HG02588 (cell line): ENCODE measurements at regions not wholly inside any gene's neighbourhood (a gene's known extent, or its start where the extent isn't known, plus 50 kb on each side); places are given as distances from the start of the nearest gene placed in this dataset.

Experiments
- ATAC-seq: cut with Tn5 transposase; IDR thresholded peaks from one replicate; pipeline ENCODE4 v1.9.1; 2021; ENCODE audit warnings: mild to moderate bottlenecking, moderate library complexity; ENCODE audit not compliant: unreplicated experiment

DNA sequence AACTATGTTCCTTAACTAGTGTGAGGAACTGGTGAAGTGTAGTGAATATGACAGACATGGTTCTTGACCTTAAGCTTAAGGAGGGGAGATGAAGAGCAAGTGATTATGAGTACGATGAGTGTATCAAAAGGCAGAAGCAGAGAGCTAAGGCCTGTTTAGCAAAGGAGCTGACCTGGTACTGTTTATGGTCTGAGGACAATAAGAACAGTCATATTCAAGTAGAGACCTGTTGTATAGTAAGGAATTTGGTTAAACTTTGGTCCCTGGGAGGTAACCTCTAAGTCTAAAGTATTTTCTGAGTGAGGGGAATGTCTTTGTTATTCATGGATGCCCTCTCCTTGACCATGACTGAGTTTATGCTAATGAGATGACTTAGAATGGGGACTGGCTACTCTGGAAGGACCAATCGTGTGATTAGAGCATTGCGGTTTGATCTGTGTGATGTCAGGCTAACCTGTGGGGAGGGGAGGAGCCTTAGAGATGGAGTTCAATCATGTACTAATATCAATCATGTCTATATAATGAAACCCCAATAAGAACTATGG lies 389.3 kb downstream of the BMP4 start:
- no peak for ATAC-seq

- no peak for ATAC-seq
Observed at GRCh38 chr14:53564870-53565269, 391.8 kb downstream of the BMP4 start.

GRCh38 chr14:53563628-53564027 lies 393.0 kb downstream of the BMP4 start:
- ATAC-seq: no peak

GRCh38 chr14:53553221-53553620 lies 400.1 kb upstream of the DDHD1 start:
- no peak for ATAC-seq

DNA sequence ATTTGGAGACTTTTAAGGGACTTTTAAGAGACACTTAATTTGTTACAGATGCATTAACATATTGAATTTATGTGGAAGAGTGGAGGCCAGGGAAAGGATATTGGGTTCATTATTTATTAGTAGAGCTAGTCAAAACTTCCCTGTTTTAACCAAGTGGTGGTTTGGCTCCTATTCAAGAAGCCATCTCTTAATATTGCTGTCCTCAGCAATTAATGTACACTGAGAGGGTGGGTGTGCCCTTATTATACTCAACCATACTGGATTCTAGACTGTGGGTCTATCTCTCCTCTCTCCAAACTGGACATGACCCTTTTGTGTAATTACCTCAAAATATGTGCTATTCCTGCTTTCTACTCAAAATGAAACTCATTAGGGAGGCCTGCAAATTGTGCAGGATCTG lies 398.7 kb upstream of the DDHD1 start:
- no peak for ATAC-seq

- no peak for ATAC-seq
Observed at GRCh38 chr14:53550776-53551175, 397.7 kb upstream of the DDHD1 start.

DNA sequence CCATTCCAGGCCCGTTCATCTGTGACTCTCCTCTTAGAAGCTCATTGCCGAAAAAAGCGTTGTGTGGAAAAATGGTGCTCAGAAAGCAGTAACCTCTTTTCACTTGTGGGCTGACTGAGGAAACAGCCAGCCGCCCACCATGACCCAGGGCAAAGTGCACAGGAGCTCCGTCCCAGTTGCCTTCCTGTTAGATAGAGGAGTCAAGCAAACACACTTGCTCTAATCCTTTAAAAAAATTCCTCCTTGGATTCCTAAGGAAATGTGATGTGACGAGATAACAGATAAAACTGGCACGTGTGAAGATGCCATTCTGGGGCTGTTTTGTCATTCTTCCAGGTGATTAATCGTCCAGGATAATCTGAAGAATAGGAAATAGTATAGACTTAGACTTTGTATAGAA lies 396.8 kb upstream of the DDHD1 start:
- ATAC-seq: no peak

GRCh38 chr14:53547593-53547992 lies 394.5 kb upstream of the DDHD1 start:
- no peak for ATAC-seq

DNA sequence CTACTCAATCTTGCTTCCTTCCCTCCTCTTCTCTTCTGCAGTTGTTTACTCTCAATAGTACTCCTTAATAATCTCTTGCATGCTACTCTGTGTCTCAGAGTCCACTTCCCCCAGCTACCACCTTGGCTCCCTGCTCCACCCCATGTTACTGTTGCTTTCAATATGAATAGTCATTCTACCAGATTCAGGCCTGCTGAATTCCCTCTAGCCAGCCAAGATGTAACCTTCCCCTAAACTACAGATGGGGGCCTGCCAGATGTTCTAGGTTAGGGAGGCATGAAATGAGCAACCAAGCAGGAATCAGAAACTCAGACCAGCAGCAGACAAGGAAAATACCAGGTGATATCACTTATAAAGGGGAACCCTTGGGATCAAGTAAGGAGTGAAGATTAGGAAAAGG lies 392.1 kb upstream of the DDHD1 start:
- peak; percentile 85 for ATAC-seq

DNA sequence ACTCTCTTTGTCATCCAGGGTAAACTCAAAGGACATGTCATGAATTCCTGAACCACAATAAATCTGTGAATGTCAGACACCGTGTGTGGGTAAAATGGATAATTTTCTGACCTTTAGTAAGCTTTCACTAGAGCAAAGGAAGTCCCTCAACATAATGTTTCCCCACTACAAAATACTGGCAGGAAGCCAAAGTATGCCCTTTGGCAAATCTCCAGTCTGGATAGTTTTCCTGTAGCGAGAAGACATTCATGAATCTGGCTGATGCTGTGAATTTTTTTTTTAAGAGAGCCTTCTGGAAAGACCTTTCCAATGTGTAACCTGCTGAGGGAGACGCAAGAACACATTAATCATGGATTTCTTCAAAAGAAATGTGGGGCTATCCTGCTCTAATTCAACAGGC lies 389.6 kb upstream of the DDHD1 start:
- ATAC-seq: no peak

GRCh38 chr14:53541411-53541810 lies 388.3 kb upstream of the DDHD1 start:
- ATAC-seq: no peak

DNA sequence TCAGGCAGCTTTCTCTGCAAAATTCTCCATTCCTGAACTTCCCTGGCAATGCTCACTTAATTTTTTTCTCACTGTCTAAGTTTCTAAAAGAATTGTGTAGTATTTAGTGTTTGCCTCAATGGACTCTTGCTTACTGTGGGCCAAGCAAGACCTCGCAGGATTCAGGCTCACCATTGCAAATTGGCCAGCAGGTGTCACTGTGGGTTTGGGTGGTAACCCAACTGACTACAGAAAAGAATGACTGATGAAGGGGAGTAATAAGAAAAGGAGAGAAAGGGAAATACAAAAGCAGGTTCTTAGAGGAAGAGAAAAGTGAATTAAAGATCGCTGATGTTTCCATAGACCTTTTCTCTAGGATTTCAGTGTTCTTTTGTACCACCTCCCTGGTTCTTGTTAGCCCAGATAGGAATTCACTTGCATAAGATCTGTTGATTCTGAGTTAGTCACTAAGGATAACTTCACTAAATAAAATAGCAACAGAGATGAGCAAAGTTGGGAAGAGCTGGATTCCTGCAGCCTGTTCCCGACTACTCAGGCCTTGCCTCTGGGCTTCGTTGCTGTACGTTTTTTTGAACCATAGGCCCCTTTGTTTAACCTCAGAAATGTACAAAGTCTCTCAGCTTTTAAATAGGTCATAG lies 386.5 kb upstream of the DDHD1 start:
- no peak for ATAC-seq

GRCh38 chr14:53538316-53538881 lies 385.3 kb upstream of the DDHD1 start:
- ATAC-seq: no peak

GRCh38 chr14:53537422-53538315 lies 384.5 kb upstream of the DDHD1 start:
- no peak for ATAC-seq

GRCh38 chr14:53536446-53536845 lies 383.3 kb upstream of the DDHD1 start:
- no peak for ATAC-seq

DNA sequence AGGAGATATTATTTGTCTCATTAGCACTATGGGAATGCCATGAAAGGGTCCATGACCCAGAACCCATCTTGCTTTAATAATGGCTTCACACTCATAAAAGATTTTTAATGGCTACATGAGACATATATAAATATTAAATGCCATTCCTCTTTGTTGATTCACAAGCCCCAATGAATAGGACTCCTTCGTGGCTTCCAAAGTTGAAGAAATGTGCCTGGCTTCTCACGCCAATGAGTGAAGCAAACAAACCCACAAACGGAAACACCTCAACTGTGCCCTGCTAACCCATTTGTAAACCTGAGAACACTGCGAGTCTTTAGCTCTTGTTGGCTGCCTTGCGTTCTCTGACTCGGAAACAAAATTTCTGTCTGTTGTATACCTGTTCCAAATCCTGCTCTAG lies 381.7 kb upstream of the DDHD1 start:
- no peak for ATAC-seq

GRCh38 chr14:53533384-53533970 lies 380.4 kb upstream of the DDHD1 start:
- ATAC-seq: no peak

DNA sequence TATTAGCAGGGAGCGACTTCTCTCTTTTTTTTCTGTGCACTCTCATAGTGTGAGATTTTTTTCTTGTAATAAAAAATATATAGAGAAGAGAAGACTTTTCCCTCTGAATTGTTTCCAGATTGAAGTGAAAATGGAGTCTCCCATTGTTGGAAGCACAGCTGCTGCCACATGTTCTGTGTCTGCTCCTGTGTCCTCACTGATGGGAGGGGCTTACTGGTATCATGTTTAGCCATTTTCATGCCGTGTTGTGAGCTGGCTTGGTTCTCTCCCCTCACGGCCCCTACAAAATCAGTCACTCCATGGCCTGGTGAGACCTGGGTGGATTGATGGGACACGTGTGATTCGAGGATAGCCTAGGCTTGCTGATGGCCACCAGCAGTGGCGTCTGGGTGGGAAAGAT lies 379.7 kb upstream of the DDHD1 start:
- ATAC-seq: no peak

GRCh38 chr14:53531730-53532129 lies 378.6 kb upstream of the DDHD1 start:
- no peak for ATAC-seq

- no peak for ATAC-seq
Observed at GRCh38 chr14:53531156-53531555, 378.0 kb upstream of the DDHD1 start.

- no peak for ATAC-seq
Observed at GRCh38 chr14:53529519-53529918, 376.4 kb upstream of the DDHD1 start.
